CD14-positive monocyte (primary cell): ENCODE measurements at regions not wholly inside any gene's neighbourhood (a gene's known extent, or its start where the extent isn't known, plus 50 kb on each side); places are given as distances from the start of the nearest gene placed in this dataset.

Source experiments
- DNase-seq, 3 donors: peaks; one replicate each; pipeline ENCODE4 v3.0.0-alpha.2; 2011 to 2022
- H2AFZ ChIP-seq: 2 replicates; pipeline ENCODE4 v1.6.0; 2012; ENCODE audit warnings: mild to moderate bottlenecking, low read depth, low read length, inconsistent platforms; ENCODE audit not compliant: insufficient read depth, poor library complexity, severe bottlenecking
- H3K27ac ChIP-seq, 2 donors: 1 replicate in 1 of 2; 2 replicates in 1 of 2; pipeline ENCODE4 v1.5.1; 2012 to 2013; ENCODE audit warnings: low read length in 2 of 2, control low read depth in 1 of 2, inconsistent platforms in 1 of 2, low read depth in 1 of 2, mild to moderate bottlenecking in 1 of 2
- H3K27me3 ChIP-seq, 2 donors: one replicate each; pipeline versions ENCODE4 v1.6.0 to v1.6.1; 2011 to 2013; ENCODE audit warnings: low read length in 2 of 2; ENCODE audit not compliant: control insufficient read depth in 2 of 2, insufficient read depth in 2 of 2
- H3K36me3 ChIP-seq, 2 donors: replicated peaks in 1 of 2; 1 replicate in 1 of 2; 2 replicates in 1 of 2; pipeline versions ENCODE4 v1.5.1 to v1.6.1; 2012 to 2013; ENCODE audit warnings: low read length in 2 of 2, control low read depth in 1 of 2, inconsistent platforms in 1 of 2, mild to moderate bottlenecking in 1 of 2; ENCODE audit not compliant: insufficient read depth in 2 of 2, control insufficient read depth in 1 of 2
- H3K4me1 ChIP-seq, 2 donors: 1 replicate in 1 of 2; 2 replicates in 1 of 2; pipeline versions ENCODE4 v1.5.1 to v1.6.1; 2012 to 2013; ENCODE audit warnings: low read length in 2 of 2, control low read depth in 1 of 2, inconsistent platforms in 1 of 2, mild to moderate bottlenecking in 1 of 2, moderate library complexity in 1 of 2; ENCODE audit not compliant: insufficient read depth in 2 of 2, control insufficient read depth in 1 of 2
- H3K4me2 ChIP-seq: replicated peaks from 2 replicates; pipeline ENCODE3; 2012; ENCODE audit warnings: low read length, moderate library complexity, mild to moderate bottlenecking; ENCODE audit not compliant: poor library complexity, severe bottlenecking; ENCODE audit errors: extremely low read depth
- H3K4me3 ChIP-seq, 3 experiments: fragments of 200-600 bp in 1 of 3; sonication (generic) in 1 of 3; replicated peaks in 1 of 3; 1 replicate in 2 of 3; 2 replicates in 1 of 3; pipeline ENCODE4 v1.5.1; 2011 to 2013; ENCODE audit warnings: low read length in 3 of 3, mild to moderate bottlenecking in 3 of 3, control low read depth in 2 of 3, low read depth in 2 of 3, inconsistent platforms in 1 of 3, moderate library complexity in 1 of 3
- H3K79me2 ChIP-seq: 2 replicates; pipeline ENCODE4 v1.6.0; 2012; ENCODE audit warnings: mild to moderate bottlenecking, control low read depth, inconsistent platforms, low read length, moderate library complexity; ENCODE audit not compliant: insufficient read depth
- H3K9ac ChIP-seq: 2 replicates; pipeline ENCODE4 v1.6.0; 2017; ENCODE audit warnings: low read length, mild to moderate bottlenecking; ENCODE audit not compliant: insufficient read depth, poor library complexity, severe bottlenecking
- H3K9me3 ChIP-seq, 2 donors: replicated peaks in 1 of 2; 1 replicate in 1 of 2; 2 replicates in 1 of 2; pipeline versions ENCODE4 v1.5.1 to v1.6.1; 2012 to 2013; ENCODE audit warnings: low read length in 2 of 2, control low read depth in 1 of 2; ENCODE audit not compliant: control insufficient read depth in 1 of 2, insufficient read depth in 1 of 2
- H4K20me1 ChIP-seq: 2 replicates; pipeline ENCODE4 v1.6.0; 2012; ENCODE audit warnings: mild to moderate bottlenecking, low read length, control low read depth, moderate library complexity; ENCODE audit not compliant: insufficient read depth
- H3K27ac Mint-ChIP-seq, 7 donors: one replicate each; pipeline ENCODE4 v1.8.0; 2020; ENCODE audit warnings: mild to moderate bottlenecking in 7 of 7, mixed read lengths in 7 of 7, moderate library complexity in 6 of 7, inconsistent platforms in 2 of 7
- H3K27me3 Mint-ChIP-seq, 3 donors: one replicate each; pipeline ENCODE4 v1.8.0; 2021 to 2022; ENCODE audit warnings: low read depth in 3 of 3, mild to moderate bottlenecking in 3 of 3, mixed read lengths in 3 of 3, moderate library complexity in 3 of 3, inconsistent platforms in 1 of 3
- H3K36me3 Mint-ChIP-seq, 2 donors: one replicate each; pipeline ENCODE4 v1.8.0; 2020; ENCODE audit warnings: mixed read lengths in 2 of 2, inconsistent platforms in 1 of 2, mild to moderate bottlenecking in 1 of 2
- H3K4me1 Mint-ChIP-seq: one replicate; pipeline ENCODE4 v1.8.0; 2020; ENCODE audit warnings: mild to moderate bottlenecking, mixed read lengths
- H3K4me3 Mint-ChIP-seq, 2 donors: one replicate each; pipeline ENCODE4 v1.8.0; 2020; ENCODE audit warnings: mild to moderate bottlenecking in 2 of 2, mixed read lengths in 2 of 2, moderate library complexity in 1 of 2
- H3K9me3 Mint-ChIP-seq, 7 donors: one replicate each; pipeline ENCODE4 v1.8.0; 2020 to 2022; ENCODE audit warnings: mixed read lengths in 7 of 7, mild to moderate bottlenecking in 6 of 7, moderate library complexity in 6 of 7, inconsistent platforms in 2 of 7
- CTCF ChIP-seq: fragments of 200-600 bp; IDR thresholded peaks from one replicate; pipeline ENCODE4 v1.8.0; 2022; ENCODE audit warnings: antibody characterized with exemption, mild to moderate bottlenecking
- WGBS: methylation state at CpG from one replicate; pipeline ENCODE4 v1.1.5; 2013; ENCODE audit warnings: missing lambda C conversion rate; ENCODE audit not compliant: insufficient coverage; 5-methylcytosine and 5-hydroxymethylcytosine counted together
- intact Hi-C, 2 donors: fragments of 100-400 bp; cut with micrococcal nuclease; formaldehyde crosslinking; loops; one replicate each; pipeline versions ENCODE4 v1.15.0 to v1.15.1; 2023

GRCh38 chr4:171432536-171432935 lies 380.7 kb upstream of the GALNTL6 start:
- Histone ChIP-seq H3K36me3 (no peaks in the 10 kb centered on the region), H3K9me3 (no peaks in the 10 kb centered on the region), H3K27ac (no peak overlapping the region), H3K4me1 (no peaks in the 10 kb centered on the region), H4K20me1 (no peaks in the 10 kb centered on the region), H3K27me3 (no peaks in the 10 kb centered on the region), H2AFZ (no peak overlapping the region), H3K9ac (no peak overlapping the region), H3K4me3 (no peak overlapping the region), H3K79me2 (no peaks in the 10 kb centered on the region), H3K4me2 (no peak overlapping the region)
- no peaks in the 10 kb centered on the region for H3K27me3 Mint-ChIP-seq
- H3K9me3 Mint-ChIP-seq = peaks cover 0 to 6% (median 3%) of the 10 kb centered on the region in 7 donors
- intact Hi-C loops = no loop called here
- no peaks in the 10 kb centered on the region for H3K36me3 Mint-ChIP-seq
- no peaks in the 10 kb centered on the region for H3K4me1 Mint-ChIP-seq
- no peak overlapping the region for H3K4me3 Mint-ChIP-seq
- H3K27ac Mint-ChIP-seq = no peak overlapping the region
- no peak for TF ChIP-seq CTCF
- DNase-seq = no peak

GRCh38 chr4:171430495-171430894 lies 382.7 kb upstream of the GALNTL6 start:
- Histone ChIP-seq H3K36me3 (no peaks in the 10 kb centered on the region), H3K27me3 (no peaks in the 10 kb centered on the region), H2AFZ (no peak overlapping the region), H3K4me2 (no peak overlapping the region), H3K9ac (no peak overlapping the region), H3K27ac (no peak overlapping the region), H3K4me3 (no peak overlapping the region), H3K4me1 (no peaks in the 10 kb centered on the region), H3K9me3 (no peaks in the 10 kb centered on the region), H4K20me1 (no peaks in the 10 kb centered on the region), H3K79me2 (no peaks in the 10 kb centered on the region)
- H3K27me3 Mint-ChIP-seq = no peaks in the 10 kb centered on the region
- no peak overlapping the region for H3K27ac Mint-ChIP-seq
- peaks cover 1 to 5% (median 3%) of the 10 kb centered on the region in 7 donors for H3K9me3 Mint-ChIP-seq
- H3K4me1 Mint-ChIP-seq = no peaks in the 10 kb centered on the region
- intact Hi-C loops = no loop called here
- no peak overlapping the region for H3K4me3 Mint-ChIP-seq
- H3K36me3 Mint-ChIP-seq = no peaks in the 10 kb centered on the region
- 100% methylated on average over 3 of the region's 3 CpGs for WGBS
- DNase-seq = no peak
- TF ChIP-seq CTCF = no peak
